GM19043 (cell line): ENCODE measurements at regions not wholly inside any gene's neighbourhood (a gene's known extent, or its start where the extent isn't known, plus 50 kb on each side); places are given as distances from the start of the nearest gene placed in this dataset.
"Not testable (repeated sequence)": the region's sequence is repeated elsewhere in the genome, so short reads cannot be mapped to it uniquely, and the experiment has no call there.

Source experiments
- ATAC-seq: cut with Tn5 transposase; IDR thresholded peaks from one replicate; pipeline ENCODE4 v1.9.1; 2021; ENCODE audit warnings: low read depth; ENCODE audit not compliant: unreplicated experiment

DNA sequence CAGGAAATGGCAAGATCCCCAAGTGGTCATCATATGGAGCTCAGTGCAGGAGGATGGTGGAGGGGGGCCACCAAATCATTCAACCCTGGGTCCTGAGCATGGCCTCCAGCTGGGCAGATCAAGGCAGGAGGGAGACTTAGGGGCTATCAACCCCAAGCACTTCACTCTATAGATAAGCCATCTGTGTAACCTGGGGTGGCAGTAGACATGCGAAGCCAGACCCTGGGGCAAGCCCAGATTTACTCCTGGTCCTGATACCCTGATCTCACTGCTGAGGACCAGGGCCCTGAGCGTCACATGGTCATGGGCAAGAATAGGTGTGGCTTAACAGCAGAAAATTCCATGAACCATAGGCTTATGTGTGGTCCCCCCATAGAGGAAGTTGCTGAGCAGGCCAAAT is 173.0 kb upstream of the ADCY1 start:
- no peak for ATAC-seq

DNA sequence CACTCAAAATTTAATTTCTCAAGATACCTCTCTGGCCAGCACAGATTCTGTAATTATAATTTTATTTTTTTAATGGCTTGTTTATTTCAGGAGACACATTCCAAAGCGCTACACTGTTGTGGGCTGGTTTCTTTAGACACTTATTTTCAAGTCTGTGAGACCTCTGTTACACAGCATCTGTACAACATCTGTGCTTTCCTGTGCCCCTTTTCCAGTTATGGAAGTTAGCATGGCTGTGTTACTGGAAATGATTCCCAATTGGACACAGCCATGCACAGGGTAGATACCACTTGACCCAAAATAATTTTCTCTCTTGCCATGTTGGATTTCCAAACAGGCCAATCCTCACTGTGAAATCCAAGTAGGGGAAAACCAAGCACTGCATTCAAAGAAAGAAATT is 172.3 kb upstream of the ADCY1 start:
- no peak for ATAC-seq

DNA sequence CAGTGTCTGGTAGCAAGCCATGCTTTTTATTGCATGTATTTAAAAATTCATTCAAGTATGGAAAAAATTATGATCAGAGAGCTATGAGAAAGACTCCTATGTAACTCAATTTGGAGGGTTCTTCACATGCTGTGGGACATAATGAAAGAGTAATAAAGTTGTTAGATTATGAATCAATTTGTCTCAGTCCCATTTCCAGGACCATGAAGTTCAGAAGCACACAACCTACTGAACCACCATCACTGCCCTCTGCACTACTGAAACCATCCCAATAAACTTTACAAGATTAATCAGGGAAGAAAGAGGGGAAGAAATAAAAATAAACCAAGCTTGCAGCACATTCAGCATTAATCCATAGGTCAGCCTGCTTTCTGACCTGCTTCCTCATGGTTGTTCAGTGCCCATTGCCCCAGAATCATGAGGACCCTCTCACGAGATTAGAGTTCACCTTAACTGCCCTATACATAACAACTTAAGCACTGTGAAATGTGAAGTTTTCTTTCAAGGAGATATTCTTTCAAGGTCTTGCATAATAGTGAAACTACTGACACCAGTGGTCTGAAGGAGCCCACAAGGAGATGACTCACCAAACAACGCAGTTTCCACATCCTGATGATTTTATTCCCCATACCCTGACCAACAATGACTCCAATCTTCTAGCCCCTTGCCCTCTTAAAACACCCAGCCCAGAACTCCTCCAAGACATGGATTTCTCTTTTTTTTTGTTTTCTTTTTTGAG is 171.5 kb upstream of the ADCY1 start:
- ATAC-seq, result no peak

GRCh38 chr7:45404622-45405021 is 169.5 kb upstream of the ADCY1 start:
- ATAC-seq, result no peak

- no peak for ATAC-seq
Observed at GRCh38 chr7:45407730-45408408, 166.3 kb upstream of the ADCY1 start.

DNA sequence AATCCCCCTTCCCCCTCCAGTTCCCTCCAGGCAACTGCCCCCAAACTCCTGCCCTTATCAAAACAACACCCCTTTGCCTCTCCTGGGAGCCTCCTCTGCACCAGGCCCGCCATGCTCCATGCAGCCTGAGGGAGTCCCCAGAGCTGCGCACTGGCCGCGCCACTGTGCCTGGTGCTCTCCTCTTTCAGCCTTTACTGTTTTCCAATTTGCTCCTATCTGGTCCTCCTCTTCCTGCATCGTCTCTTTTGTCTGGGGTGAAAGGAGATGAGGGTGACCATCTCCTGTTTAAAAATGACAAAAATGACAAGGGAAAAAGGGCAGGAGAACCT is 165.8 kb upstream of the ADCY1 start:
- no peak for ATAC-seq

DNA sequence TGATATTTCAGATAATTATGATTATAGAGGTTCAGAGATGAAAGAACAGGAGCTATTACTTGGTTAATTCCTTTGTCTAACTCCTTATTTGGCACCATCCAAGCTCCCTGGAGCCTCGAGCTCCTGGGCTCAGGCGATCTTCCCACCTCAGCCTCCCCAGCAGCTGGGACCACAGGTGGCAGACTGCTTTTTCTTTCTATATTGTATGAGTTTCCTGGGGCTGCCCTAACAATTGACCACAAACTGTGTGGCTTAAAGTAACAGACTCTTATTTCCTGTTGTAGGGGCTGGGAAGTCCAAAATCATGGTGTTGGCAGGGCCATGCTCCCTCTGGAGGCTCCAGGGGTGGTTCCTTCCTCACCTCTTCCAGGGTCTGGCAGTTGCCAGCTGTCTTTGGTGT is 163.3 kb upstream of the ADCY1 start:
- ATAC-seq, result no peak

GRCh38 chr7:45413419-45413818 is 160.7 kb upstream of the ADCY1 start:
- no peak for ATAC-seq

- ATAC-seq, result no peak
Observed at GRCh38 chr7:45414226-45414625, 159.9 kb upstream of the ADCY1 start.

DNA sequence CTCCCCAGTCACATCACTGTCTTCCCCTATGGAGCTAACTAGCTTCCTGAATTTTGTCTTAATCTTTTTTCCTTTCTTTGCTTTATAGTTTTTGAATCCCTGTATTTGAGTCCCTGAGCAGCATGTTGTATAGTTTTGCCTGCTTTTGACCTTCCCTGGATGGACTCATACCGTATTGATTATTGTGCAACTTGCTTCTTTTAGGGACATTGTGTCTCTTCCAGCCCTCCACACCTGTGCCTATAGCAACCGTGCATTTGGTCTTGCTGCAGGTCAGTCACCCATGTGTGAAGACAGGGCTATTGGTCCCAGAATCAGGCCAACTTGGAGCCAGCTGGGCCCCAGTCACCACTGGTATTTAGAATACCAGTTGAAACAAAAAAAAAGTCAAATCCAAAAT is 158.9 kb upstream of the ADCY1 start:
- no peak for ATAC-seq

- ATAC-seq, result no peak
Observed at GRCh38 chr7:45416846-45417245, 157.3 kb upstream of the ADCY1 start.

DNA sequence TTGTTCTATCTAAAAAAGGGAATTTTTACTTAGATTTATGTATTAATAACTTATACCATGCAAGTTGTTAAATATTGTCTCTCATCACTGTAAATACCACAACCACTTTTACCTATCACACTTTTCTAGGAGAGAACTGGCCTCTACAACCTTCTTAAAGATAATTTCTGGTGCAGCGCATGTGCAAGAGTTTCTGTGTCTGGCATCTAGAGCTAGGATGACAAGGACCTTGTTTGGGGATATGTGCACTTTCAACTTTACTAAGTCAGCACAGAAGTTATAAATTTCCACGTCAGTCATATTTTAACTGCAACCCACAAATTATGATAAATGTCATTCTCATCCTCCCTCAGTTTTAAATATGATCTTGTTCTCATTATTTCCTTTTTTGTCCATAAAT is 156.9 kb upstream of the ADCY1 start:
- no peak for ATAC-seq

- no peak for ATAC-seq
Observed at GRCh38 chr7:45417735-45418134, 156.4 kb upstream of the ADCY1 start.

DNA sequence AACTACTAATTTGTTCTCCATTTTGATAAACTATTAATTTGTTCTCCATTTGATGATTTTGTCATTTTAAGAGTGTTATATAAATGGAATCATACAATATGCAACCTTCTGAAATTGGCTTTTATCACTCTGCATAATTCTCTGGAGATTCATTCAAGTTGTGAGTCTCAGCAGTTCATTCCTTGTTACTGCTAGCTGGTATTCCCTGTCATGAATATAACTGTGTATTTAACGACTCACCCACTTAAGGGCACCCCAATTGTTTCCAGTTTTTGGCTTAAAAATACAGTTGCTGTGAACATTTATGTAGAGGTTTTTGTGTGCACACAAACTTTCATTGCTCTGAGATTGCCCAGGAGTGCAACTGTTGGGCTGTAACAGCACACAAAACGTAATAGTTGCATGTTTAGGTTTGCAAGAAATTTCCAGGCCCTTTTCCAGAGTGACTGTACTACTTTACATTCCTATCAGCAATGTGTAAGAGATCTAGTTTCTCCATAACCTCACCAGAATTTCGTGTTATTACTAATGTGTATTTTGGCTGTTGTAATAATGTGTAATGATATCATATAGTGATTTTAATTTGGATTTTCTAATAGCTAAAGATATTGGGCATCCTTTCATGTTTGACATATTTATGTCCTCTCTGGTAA is 153.2 kb upstream of the ADCY1 start:
- no peak for ATAC-seq

GRCh38 chr7:45421806-45422205 is 152.4 kb upstream of the ADCY1 start:
- no peak for ATAC-seq

DNA sequence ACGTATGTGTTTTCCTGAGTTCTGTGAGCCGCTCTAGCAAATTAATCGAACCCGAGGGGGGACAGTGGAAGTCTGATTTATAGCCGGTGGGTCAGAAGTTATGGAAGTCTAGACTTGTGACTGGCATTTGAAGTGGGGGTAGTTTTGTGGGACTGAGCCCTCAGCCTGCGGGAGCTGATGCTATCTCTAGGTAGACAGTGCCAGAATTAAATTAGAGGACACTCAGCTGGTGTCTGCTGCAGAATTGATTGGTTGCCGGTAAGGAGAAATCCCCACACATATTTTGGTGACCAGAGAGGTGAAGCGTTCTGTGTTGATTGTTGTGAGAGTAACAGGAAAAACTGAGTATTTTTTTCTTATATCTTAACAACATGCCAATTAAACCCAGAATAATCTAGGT is 143.8 kb upstream of the ADCY1 start:
- no peak for ATAC-seq

DNA sequence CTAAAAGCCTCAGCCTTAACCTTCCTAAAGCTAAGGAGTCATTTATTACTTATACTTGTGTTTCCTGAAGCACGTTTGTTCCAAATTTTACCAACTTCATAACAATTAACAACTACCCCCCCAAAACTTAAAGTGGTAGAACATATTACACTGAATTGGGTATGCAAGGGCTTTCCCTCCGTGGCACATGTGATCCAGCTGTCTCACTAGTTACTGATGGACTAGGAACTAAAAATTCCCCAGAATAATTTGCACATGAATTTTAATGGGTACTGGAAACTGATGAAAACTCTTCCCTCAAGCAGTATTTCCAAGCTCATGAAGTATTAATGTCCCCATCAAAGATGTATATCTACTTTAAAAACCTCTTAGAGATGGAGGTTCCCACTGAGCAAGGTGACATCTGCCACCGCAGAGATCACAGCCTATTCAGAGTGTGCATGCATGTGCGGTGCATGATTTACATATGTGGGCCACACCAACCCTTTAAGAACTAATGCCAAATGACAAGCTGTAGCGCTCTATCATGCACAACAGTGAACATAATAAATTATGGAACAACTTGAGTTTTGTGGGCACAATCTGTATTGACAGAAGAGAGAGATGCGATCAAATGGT is 139.9 kb upstream of the ADCY1 start:
- no peak for ATAC-seq

- ATAC-seq, result no peak
Observed at GRCh38 chr7:45435131-45435530, 139.0 kb upstream of the ADCY1 start.

DNA sequence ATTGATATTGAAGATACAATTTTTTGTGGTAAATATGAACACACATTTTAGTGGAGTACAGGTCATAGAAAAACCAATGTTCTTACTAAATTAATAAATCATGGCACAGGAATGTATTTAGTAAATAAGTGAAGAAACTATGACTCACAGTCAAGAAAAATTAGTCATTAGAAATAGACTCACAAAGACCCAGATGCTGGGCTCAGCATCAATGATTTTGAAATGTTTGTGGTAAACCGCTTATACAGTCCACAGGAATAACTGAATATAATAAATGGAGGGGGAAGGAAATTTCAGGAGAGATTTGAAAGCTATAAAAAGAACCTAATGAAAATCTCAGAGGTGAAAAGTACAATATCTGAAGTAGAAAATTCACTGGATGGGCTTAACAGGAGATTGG is 138.3 kb upstream of the ADCY1 start:
- no peak for ATAC-seq

DNA sequence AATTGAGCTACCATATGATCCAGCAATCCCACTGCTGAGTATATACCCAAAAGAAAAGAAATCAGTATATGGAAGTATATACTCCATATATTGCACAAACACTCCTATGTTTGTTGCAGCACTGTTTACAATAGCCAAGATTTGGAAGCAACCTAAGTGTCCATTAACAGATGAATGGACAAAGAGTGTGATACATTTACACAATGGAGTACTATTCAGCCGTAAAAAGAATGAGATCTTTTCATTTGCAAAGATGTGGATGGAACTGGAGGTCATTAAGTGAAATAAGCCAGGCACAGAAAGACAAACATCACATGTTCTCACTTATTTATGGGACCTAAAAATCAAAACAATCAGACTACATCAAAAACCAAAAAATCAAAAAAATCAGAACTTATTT is 133.4 kb upstream of the ADCY1 start:
- ATAC-seq, result not testable (repeated sequence)

- ATAC-seq, result no peak
Observed at GRCh38 chr7:45443263-45443662, 130.9 kb upstream of the ADCY1 start.
